HG02798 (cell line): ENCODE measurements at regions not wholly inside any gene's neighbourhood (a gene's known extent, or its start where the extent isn't known, plus 50 kb on each side); places are given as distances from the start of the nearest gene placed in this dataset.

Experiments used
- ATAC-seq: cut with Tn5 transposase; IDR thresholded peaks from one replicate; pipeline ENCODE4 v1.9.1; 2021; ENCODE audit warnings: mild to moderate bottlenecking; ENCODE audit not compliant: unreplicated experiment, poor library complexity

DNA sequence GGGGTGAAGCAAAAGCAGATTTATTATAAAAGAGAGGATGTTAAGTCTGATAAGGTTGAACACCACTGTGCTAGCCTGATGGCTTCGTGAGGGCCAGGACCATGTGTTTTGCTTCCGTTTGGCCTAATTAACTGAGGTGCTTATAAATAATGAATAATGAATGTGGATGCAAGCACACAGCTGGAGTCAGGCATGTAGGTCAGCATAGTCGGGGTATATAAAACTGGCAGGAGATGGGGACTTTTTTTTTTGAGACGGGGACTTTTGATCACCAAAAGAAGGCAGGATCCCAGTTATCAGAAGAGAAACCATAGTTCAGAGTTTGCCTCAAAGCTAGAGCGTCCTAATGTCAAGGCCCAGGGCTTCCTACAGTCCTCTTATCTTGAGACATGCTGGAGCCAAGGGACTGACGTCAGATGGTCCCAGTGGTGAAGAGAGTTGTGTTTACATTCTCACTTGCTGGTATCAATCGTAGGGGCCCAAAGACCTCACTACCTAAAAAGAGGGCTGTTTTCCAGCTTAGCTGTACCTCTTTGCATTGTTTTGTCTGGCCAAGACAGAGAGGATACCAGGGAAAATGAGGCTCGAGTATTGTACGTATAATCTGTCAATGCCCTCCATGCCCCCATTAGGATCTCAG, 50.4 kb downstream of the RTL9 start:
- ATAC-seq = no peak

DNA sequence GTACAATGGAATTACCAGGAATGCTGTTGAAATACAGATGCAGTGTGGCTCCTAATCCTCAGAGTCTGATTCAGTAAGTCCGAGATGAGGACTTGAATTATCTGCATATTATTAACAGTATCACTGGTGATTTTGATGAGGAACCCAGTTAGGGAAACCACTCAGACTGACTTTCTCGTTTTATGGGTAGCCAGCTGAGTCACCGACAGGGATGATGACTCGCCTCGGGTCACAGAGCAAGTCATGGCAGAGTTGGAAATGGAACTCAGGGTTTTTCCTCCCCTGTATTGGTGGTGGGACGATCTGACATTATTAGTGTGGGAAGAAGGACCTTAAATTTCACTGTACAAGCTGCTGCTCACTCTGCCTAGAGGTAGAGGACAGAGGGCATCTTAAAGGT, 51.3 kb downstream of the RTL9 start:
- ATAC-seq = no peak

DNA sequence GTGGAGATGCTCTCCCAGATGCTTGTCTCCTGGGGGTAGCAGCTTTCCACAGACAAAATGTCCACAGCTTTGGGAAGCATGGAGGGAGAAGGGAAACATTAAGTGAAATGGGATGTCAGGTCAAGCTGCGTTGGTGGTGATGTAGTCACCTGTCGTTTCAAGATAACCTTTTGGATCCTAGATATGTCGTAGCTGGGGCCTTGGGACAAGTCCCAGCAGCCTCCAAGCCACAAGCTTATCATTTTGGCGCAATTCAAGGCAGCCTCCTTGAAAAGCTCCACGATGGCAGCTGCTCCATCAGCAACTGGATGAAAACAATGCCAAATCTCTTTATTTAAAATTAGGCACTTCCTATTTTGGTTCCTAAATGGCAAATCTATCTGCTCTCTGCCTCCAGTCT, 52.0 kb downstream of the RTL9 start:
- no peak for ATAC-seq

DNA sequence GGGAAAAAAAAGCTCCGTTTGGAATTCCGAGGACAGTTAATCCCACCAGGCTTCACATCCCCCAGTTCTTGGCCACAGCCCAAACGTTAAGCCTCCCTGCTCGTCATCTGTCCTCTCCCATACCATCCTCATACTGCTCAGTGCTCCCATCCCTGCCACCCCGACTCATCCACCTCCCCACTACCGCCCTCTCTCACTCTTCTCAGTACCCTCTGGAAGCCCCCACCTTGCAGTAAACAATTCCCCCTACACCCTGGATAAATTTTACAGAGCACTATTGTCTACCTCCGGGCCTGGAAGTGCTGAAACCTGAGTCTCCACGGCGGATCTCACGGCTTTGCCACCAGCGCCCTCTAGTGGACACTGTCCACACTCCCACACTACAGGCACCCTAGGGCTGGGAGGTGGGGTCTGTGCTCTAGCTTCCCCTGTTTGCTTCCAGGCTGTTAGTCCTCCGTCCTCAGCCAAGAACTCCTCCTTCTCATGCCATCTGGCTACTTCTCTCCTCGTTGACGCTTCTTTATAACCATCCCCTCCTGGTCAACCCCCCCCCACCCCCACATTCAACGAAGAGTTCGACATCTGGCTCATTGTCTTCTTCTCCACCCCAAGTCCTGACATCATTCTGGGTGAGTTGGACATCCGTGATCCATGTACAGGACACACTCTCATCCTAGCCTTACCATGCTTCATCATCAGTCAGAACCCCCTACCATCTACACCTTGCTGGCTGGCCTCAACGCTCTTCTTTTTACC, 54.5 kb downstream of the RTL9 start:
- peak; percentile 85 for ATAC-seq

DNA sequence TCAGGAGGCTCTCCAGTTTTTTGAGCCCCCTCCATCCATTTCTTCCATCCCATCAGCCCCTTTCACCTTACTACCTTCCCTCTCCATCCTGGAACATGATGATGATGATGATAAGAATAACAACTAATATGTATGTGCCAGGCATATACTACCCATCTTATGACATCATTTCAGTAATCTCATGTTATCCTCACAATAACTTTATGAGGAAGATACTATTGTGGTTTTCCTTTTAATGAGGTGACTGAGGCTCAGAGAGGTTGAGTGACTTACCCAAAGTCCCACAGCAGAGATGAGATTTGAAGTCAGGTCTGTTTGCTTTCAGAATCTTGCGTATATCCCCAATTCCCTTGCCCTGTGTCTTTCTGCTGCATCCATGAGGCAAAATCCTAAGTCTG, 55.1 kb downstream of the RTL9 start:
- ATAC-seq = no peak

DNA sequence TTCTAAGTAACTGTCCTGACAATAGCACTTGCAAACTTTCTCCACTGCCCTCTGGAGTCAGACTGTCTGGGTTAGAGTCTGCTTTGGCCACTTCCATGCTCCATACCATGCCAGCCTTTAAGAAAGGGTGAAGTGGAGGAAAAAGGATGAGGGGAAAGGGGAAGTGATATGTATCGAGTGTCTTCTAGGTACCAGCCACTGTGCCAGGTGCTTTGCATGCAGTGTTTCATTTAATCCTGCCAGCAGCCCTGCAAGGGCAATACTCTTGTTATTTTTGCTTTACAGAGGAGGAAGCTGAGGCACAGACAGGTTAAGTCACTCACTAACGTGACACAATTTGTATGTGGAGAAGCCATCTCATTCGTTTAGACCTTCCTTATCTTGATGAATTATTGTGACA, 55.6 kb downstream of the RTL9 start:
- ATAC-seq = peak; percentile 28

DNA sequence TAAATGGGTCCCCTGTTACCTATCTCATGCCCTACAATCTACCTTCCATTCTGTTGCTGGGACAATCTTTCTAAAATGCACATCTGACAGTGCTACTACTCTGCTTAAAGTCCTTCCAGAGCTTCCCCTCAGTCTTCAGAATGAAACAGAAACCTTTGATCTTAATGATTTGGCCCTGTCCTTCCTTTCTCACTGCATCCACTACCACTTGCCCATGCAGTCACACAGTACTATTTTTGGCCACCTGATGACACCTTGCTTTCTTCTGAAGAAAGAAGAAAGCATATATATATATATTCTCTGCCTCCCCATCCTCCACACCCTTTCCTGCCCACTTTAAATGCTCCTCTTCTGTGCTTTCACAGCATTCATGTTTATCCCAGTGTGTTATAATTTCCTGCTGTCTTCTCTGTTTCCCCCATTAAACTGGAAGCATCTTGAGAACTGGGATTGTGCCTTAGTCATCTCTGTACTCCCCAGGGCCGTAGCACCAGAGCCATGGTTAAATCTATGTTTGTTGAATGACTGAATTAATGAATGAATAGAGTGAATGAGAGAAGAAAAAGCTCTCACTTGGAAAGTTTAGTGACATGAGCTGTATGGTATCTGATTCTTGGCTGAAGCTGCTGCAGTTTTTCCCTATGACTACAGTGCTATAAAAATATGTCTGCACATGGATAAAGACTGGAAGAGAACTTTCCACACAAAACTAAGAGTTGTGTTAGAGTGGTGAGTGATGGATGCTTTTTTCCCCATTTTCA, 56.2 kb downstream of the RTL9 start:
- ATAC-seq = peak; percentile 69

DNA sequence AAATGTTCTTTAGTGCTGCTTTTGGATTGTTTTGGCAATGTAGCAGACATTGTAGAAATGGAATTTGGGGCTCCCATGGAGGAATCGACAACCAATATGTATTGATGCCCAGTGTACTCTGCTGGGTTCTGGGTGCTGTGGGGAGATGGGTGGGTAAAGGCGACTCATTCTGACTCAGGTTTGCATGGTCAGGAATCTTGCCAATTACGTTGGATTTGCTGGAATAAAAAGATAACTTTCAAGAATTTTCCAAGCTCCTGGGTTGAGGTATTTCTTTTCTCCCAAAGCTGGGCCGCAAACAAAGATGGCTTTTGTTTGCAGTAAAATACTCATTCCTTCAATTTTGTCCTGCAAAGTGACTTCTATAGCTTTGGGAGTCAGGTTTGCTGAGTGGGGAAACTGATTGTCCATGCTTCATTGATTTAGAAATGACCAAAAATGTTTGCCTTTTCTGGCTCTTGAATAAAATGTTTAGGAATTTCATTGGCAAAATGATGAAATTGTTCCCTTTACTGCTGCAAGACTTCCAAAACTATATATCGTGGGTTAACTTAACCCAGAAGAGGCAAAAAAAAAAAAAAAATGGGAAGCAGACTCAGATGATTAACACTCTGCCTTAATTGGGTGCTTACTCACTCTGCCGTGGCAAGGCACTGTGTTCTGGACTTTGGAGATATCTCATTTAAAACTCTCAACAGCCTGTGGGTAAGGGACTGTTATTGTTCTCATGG, 57.0 kb downstream of the RTL9 start:
- no peak for ATAC-seq

DNA sequence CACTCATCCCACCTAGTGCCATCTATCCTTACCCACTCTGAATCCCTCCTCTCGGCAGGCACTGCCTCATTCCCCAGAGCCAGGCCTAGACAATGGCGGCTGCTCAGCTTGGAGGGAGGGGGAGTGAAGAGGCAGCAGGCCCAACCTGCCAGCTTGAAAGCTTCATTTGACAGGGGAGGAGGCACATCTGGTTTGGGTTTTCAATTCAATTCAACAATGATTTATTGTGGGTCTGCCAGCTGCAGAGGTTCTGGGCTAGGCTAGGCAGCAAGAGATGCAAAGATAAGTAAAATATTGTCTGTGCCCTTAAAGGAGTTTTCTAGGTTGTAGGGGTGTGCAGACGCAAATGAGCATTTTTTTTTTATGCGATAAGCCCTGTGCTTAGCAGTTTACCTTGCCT, 58.5 kb downstream of the RTL9 start:
- no peak for ATAC-seq

DNA sequence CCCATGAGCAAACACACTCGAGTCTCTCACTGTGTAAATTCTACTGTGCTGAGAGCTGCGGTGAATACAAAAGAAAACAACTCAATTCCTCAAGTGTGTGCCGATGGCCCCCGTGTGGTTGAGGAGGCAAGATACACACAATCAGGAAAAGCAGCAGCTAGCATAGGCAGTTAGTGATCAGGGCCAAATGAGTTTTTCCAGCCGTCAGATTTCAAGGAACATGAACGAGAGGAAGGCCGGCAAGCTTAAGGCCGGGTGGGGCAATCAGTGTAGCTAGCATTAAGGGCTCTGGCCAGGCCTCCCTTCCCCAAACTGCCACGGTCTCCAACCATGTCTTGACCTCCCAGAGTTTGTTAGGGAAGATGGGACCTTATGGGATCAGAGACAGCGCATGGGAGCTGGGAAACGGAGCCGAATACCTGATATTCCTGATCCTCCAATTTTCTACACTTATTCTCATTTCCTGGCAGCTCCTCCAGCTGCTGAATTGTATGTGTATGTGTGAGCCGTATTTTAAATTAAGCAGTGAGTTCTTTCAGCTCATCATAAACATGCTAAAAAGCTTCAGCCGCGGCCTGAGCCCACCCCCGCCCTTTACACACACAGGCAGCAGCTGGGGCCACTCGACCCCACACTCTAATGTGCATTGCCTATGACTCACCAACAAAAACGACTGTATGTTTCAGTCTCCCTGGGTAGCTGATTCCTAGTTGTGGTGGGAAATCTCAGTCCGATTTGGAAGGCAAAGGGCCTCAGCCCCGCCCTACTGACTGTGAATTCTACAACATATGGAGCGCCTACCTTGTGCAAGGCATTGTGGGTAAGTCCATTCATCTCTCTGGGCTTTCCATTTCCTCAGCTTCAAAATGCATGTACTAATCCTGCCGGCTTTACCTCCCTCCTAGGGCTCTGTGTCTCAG, 59.9 kb downstream of the RTL9 start:
- no peak for ATAC-seq

DNA sequence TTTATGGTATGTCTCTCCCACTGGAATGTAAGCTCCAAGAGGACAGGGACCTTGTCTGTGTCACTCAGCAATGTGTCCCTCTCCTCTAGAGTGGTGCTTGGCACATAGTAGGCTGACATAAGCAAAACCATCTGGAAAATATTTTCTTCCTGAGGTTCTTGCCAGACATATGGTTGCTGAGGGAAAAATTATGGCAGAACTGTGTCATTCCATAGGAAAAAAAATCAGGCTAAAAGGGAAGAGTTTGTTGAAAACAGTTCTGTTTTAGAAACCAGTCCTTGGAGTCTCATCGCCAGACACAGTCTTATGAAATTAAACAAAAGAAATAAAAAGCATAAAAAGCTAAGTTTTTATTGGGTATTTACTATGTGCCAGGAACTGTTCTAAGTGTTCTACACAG, 60.9 kb downstream of the RTL9 start:
- no peak for ATAC-seq

DNA sequence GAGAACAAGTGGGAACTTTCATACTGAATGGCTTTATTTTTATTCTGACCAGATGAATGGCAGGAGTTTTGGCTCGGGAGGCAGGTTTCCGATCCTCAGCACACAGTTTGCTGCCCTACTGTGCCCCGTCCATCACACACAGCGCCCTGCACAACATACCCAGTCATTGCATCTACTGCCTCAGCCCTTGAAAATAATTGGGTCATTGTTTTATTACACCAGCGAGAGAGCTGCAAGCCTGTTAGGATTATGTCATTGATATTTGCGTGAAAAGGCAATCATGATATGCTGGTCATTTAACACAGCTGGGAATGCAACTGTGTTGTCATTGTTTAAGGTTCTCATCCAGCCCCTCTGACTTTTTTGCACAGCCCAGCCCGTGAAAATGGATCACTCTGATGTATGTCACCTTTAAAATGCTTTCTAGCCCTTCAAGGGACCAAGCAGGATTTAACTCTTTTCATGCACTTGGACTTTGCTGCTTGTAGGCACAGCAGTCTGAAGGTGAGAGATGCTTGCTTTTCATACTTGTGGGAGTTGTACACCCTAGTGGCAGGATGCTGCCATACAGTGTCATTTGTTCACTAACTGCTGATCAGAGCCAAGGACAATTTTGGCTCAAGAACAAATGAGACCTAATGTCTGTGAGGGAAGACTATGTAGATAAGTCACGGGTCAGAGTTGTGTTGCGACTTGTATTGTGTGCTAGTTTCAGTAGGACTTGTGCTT, 62.3 kb downstream of the RTL9 start:
- ATAC-seq = no peak

DNA sequence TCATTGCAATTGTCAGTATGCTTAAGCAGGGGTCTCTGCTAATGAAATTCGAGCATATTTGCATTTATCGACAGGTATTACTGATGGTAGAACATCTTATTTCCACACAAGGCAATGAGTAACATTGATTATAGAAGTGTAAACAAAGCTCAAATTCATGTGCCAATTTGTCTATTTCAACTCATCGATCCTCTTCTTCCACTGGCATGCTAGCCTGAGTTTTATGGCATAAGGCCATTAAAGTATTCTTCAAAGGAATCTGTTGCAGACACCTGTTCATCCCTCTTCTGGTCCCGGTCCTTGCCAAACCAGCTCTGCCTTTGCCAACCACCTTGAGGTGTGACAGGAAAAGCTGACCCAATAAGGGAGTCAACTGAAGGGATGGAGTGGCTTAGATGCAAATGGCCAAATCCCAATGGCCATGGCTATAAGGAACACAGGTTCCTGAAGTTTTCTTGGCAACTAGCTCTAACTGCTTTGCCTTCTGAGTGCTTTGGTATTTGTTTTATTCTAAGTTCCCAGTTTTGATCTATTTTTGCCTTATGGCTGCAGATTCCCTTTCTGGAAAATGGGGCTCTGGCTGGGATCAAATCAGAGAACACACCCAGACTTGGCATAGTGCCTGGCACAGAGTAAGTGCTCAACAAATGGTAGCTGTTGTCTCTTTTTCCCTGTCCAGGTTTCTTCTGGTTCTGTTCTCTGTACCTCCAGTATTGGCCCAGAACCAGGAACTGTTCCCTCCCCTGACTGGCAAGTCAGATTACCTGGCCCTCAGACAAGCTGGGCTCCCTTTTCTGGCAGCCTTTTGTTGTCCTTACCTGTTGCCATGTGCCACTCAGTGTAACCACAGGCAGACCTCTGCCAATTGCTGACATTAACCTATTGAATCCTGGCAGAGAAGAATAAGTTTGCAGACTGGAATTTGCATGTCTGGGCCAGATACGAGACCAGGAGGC, 63.1 kb downstream of the RTL9 start:
- no peak for ATAC-seq

DNA sequence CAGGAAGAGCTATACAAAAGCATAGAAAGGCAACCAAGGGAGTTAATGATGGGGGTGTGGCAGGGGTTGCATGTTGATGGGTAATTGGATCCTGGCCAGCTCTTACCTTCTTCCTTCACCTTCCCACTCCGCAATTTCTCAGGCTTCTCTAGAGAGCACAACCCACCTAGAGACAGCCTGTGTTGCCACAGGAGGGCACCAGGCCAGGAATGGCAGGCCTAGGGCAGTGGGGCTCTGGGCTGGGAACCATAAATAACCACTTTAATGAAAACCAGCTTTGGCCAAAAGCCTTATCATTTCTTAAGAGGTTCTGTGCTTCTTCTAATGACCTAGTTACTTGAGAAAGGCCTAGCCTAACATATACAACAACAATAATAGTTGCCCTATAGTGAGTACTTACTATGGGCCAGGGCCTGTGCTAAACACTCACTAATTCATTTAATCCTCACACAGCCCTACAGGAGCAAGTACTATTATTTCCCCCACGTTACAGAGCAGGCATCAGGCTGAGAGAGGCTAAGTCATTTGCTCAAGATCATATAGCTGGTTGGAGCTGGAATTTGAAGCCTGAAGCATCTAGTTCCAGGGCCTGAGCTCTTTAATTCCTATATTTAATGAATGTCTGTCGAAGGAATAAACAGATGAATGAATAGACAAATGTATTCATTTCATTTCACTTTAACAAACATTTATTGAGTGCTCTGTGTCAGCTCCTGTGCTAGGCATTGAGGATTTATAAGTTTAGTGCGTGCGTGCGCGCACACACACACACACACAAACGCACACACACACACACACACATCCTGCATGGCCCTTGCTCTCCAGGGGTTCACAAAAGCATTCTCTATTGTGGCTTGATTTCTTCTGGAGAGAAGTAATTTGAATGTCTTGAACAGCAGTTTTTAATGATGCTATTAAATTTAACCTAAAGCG, 66.8 kb downstream of the RTL9 start:
- no peak for ATAC-seq

DNA sequence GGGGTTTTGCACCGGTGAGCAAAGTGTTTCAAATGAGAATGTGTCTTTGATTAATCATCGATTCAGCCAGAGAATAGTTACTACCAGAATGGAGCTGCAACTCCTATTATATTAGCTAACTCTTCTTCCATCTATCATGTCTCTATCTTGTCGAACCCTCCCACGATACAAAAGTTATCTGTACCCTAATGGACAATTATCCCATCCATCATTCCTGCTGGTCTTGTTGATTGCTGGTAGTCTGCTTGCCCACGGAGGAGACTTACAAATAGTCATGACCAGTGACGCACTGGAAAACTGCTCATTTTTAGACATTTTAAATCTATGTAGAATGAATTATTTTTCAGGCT, 67.5 kb downstream of the RTL9 start:
- no peak for ATAC-seq

DNA sequence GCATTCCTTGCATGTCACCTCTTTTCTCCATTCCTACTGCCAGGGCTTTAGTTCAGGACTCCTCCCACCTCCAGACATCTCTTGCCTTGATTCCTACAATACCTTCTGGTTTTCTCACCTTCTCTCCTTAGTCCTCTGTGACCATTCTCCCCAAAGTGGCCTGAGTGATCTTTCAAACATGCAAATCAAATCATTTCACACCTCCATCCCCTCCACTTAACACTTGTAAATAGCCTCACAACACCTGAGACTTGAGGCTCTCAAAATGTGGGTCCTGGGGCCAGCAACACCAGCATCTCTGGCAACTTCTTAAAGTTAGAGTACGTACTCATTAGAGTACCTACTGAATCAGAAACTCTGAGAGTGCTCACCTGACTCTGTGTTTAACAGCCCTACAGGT, 68.4 kb downstream of the RTL9 start:
- no peak for ATAC-seq

DNA sequence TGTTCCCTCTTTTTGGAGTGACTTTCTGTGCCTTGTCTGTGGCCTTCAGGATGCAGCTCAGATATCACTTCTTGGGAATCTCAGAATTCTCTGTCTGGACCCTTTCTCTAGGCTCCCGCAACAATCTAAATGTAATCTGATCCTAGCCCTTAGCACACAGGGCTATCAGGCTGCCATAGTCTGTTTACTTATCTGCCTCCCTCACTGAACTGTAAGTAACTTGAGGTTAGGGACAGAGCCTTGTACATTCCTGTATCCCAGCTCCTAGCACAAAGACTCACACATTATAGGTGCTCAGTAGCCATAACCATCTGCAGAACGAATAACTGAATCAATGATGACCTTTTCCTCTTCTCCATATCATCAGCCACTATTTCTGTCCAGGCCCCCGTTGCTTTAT, 69.5 kb downstream of the RTL9 start:
- no peak for ATAC-seq
